Activated T-helper 17 cell treated with anti-CD3 and anti-CD28 coated beads, Interleukin-2, amount 50 U/mL, for 72 hours (primary cell): ENCODE measurements at regions not wholly inside any gene's neighbourhood (a gene's known extent, or its start where the extent isn't known, plus 50 kb on each side); places are given as distances from the start of the nearest gene placed in this dataset.
"Not testable (repeated sequence)": the region's sequence is repeated elsewhere in the genome, so short reads cannot be mapped to it uniquely, and the experiment has no call there.

ENCODE experiments used
- ATAC-seq: fragments of 150-1000 bp; cut with Tn5 transposase; replicated peaks from 2 replicates; pipeline ENCODE4 v1.10.0; 2021; ENCODE audit warnings: mild to moderate bottlenecking, moderate library complexity
- H3K27ac Mint-ChIP-seq: one replicate; pipeline ENCODE4 v1.8.0; 2022; ENCODE audit warnings: mixed read lengths
- H3K27me3 Mint-ChIP-seq: one replicate; pipeline ENCODE4 v1.8.0; 2022; ENCODE audit warnings: mixed read lengths
- H3K36me3 Mint-ChIP-seq: one replicate; pipeline ENCODE4 v1.8.0; 2022; ENCODE audit warnings: low read depth, mild to moderate bottlenecking, mixed read lengths
- H3K4me1 Mint-ChIP-seq: one replicate; pipeline ENCODE4 v1.8.0; 2022; ENCODE audit warnings: mixed read lengths
- H3K4me3 Mint-ChIP-seq: one replicate; pipeline ENCODE4 v1.8.0; 2022; ENCODE audit warnings: mild to moderate bottlenecking, mixed read lengths
- H3K9me3 Mint-ChIP-seq: one replicate; pipeline ENCODE4 v1.8.0; 2022; ENCODE audit warnings: mixed read lengths

DNA sequence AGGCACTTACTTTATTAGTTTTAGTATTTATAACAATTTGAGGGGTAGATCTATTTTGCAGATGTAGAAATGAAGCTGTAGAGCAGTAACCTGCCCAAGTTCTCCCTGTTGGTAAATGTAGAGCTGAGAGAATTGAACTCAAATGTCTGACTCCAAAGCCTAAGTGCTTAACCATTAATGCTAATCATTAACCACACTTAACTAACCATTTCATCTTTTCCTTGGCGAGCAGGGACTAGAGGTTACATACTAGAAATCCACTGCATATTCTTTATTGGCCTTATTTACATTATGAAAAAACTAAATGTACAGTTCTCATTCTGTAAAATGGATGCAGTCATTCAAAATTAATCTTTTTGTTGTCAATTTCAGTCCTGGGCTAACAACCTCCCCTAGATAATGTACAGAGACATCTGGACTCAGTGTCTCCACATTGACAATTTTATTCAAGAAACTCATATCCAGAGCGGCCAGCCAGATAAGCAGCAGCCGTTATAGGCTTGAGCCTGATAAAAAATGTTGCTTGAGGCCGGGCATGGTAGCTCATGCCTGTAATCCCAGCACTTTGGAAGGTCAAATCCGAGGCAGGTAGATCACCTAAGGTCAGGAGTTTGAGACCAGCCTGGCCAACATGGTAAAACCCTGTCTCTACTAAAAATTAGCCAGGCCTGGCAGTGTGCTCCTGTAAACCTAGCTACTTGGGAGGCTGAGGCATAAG lies 76.7 kb upstream of the PICALM start:
- H3K4me3 Mint-ChIP-seq: no peak overlapping the region
- H3K27me3 Mint-ChIP-seq: no peaks in the 10 kb centered on the region
- H3K4me1 Mint-ChIP-seq: peaks cover 27% of the 10 kb centered on the region
- no peak for ATAC-seq
- H3K9me3 Mint-ChIP-seq: no peaks in the 10 kb centered on the region
- no peak overlapping the region for H3K27ac Mint-ChIP-seq
- H3K36me3 Mint-ChIP-seq: no peaks in the 10 kb centered on the region

DNA sequence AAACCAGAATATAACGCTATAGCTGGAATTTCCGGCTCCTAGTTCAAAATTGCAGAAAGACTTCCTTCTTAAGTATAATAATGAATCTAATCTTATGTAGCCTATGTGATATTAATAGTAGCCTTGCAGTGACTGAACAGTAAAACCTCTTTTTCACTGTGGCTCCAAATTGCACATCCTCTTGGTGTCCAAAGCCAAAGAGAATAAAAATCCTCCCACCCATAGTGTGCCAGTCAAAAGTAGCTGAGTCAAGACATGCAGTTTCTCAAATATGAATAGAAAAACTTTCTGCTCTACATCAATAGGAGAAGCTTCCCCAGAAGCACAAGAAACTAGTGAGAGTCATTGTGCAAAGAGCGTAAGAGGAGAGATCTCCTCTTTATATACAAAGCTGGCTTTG lies 76.0 kb upstream of the PICALM start:
- peaks cover 27% of the 10 kb centered on the region for H3K4me1 Mint-ChIP-seq
- peak overlapping the region; percentile 11 for H3K27ac Mint-ChIP-seq
- no peaks in the 10 kb centered on the region for H3K9me3 Mint-ChIP-seq
- no peaks in the 10 kb centered on the region for H3K36me3 Mint-ChIP-seq
- no peaks in the 10 kb centered on the region for H3K27me3 Mint-ChIP-seq
- H3K4me3 Mint-ChIP-seq: peak overlapping the region; percentile 36
- ATAC-seq: no peak

DNA sequence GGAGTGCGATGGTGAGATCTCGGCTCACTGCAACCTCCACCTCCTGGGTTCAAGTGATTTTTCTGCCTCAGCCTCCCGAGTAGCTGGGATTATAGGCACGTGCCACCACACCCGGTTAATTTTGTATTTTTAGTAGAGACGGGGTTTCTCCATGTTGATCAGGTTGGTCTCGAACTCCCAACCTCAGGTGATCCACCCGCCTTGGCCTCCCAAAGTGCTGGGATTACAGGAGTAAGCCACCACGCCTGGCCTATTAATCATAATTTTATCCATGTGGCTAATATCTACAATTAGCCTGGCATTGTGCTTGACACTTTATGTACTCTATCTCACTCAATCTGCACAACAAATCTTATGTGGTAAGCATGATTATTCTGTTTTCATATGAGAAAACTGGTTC lies 75.2 kb upstream of the PICALM start:
- Mint-ChIP-seq H3K4me3 (peak overlapping the region; percentile 36), H3K4me1 (peaks cover 30% of the 10 kb centered on the region), H3K27ac (peak overlapping the region; percentile 11)
- not testable (repeated sequence) for ATAC-seq, H3K36me3 Mint-ChIP-seq, H3K27me3 Mint-ChIP-seq, H3K9me3 Mint-ChIP-seq

DNA sequence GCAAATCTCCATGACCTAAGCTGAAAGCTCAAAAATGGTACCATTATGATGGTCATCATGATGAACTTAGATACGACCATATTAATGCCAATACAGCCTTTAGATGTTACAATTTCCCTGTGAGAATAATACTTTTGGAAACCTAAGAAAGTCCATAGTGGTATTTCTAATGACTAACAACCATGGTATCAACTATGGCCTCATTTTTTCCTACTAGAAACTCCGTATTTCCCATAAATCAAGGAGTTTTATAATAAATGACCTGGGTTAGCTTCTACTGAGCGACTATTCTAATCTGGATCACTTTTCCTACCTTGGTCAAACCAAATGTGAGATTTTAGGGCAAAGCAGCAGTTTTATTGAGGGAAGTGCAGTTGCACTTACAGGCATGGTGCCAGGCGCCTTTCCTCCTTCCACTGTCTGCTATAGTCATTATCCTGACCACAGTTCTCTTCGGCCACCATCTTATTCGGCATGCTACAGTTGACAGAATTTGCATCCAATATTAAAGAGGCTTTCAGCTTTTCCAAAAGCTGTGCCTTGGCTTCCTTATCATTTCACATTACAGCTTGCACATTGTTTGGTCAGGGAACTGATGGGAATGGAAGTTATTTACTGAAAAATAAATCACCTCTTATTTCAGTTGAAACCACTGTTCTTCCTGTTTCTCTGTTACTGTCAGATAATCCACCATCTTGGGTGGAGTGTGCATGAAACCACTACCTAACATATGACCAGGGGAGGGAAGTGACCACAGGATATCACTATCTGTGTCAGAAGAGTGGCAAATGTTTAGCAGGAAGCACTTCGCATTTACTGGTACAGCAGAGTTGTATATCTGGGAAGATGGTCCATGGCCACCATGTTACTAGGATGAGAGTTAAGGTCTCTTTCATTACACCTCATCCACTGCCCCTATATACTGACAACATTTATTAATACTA lies 74.5 kb upstream of the PICALM start:
- H3K4me3 Mint-ChIP-seq: peak overlapping the region; percentile 31
- H3K4me1 Mint-ChIP-seq: peaks cover 35% of the 10 kb centered on the region
- H3K27me3 Mint-ChIP-seq: no peaks in the 10 kb centered on the region
- no peaks in the 10 kb centered on the region for H3K9me3 Mint-ChIP-seq
- peak; percentile 72 for ATAC-seq
- H3K36me3 Mint-ChIP-seq: no peaks in the 10 kb centered on the region
- peak overlapping the region; percentile 53 for H3K27ac Mint-ChIP-seq

DNA sequence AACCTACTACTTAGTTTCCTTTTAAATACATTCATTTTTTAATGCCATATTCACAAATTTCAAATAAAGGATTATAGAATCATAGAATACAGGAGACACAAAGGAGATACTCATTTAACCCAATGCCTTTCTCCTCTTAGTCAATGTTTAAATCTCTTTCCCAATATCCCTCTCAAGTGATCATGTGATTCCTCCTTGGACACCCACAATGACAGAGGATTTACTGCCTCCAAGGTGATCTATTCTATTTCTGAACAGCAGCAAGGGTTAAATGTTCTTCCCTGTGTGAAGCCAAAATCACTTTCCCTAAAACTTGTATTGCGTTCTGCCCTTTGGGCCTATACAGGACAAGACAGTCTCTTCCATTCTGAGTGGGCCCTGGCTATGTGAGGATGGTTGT lies 73.3 kb upstream of the PICALM start:
- Mint-ChIP-seq H3K4me3 (no peak overlapping the region), H3K27me3 (no peaks in the 10 kb centered on the region), H3K9me3 (no peaks in the 10 kb centered on the region), H3K27ac (no peak overlapping the region), H3K4me1 (peaks cover 35% of the 10 kb centered on the region), H3K36me3 (no peaks in the 10 kb centered on the region)
- no peak for ATAC-seq

DNA sequence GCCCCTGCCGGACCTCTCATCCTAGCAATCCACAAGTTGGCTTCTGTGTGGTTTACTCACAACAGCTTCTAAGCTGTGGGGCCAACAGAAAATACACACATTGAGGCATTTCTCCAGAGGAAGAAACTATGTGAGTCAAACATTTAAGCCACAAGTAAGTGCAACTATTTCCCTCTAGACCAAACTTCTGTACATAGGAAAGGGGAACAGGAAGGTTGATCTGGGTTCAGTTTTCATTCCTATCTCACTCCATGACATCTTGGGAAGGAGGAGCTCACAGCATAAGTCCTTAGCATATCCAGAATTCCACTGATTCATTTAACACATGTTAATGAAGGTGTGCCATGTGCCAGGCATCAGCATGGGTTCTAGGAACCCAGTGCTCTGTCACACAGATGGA lies 72.8 kb upstream of the PICALM start:
- H3K4me3 Mint-ChIP-seq: no peak overlapping the region
- H3K27ac Mint-ChIP-seq: peak overlapping the region; percentile 2
- H3K9me3 Mint-ChIP-seq: no peaks in the 10 kb centered on the region
- peaks cover 35% of the 10 kb centered on the region for H3K4me1 Mint-ChIP-seq
- ATAC-seq: peak; percentile 39
- no peaks in the 10 kb centered on the region for H3K36me3 Mint-ChIP-seq
- no peaks in the 10 kb centered on the region for H3K27me3 Mint-ChIP-seq

DNA sequence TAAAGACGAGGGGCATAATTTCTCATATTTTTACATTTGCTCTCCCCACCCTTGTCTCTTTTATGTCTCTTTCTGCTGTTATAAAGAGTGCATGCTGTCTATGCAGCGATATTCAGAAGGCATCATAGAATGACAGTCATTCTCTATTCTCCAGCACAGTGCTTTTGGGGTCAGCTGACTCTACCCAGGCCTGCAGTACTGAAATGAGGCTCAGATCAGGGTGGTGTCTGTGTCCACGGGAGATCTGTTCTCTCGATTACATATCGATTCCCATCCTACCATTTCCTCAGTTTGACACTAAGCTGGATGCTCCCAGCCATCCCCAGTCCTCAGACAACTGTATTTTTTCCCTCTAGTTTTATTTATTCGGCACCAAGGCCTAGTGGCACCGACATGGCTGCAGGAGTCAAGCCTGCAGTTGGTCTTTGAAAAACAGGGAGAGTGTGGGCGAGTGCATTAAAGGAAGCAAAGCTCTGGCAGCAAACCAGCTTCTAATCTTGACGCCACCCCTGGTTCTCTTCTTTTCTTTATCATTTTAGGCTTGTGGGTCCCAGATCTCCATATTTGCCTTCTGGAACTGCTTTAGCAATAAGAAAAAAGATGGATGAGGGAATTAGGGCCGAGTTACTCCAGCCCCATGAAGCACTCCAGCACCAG lies 71.6 kb upstream of the PICALM start:
- ATAC-seq: no peak
- no peaks in the 10 kb centered on the region for H3K36me3 Mint-ChIP-seq
- H3K27ac Mint-ChIP-seq: peak overlapping the region; percentile 14

DNA sequence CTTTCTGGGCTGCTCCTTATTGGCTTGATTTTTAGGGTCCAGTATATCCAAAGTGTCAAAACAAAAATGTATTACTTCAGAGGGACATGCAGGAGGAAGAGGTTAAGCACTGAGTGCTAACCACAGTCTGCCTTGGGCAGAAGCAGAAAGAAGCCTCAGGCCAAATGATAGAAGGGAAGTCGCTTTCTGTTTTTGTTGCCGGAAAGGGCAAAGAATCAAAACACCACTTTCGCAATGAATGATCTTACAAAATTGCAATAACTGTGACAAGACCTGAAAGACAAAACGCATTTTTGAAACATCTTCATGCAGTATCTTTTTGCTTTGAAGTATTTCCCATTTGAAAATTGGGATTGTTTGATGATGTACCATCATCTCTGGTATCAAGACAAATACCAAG lies 70.1 kb upstream of the PICALM start:
- peak overlapping the region; percentile 58 for H3K4me3 Mint-ChIP-seq
- H3K36me3 Mint-ChIP-seq: no peaks in the 10 kb centered on the region
- peak; percentile 84 for ATAC-seq
- H3K27me3 Mint-ChIP-seq: no peaks in the 10 kb centered on the region
- H3K27ac Mint-ChIP-seq: peak overlapping the region; percentile 76
- H3K9me3 Mint-ChIP-seq: no peaks in the 10 kb centered on the region
- peaks cover 30% of the 10 kb centered on the region for H3K4me1 Mint-ChIP-seq

More for the DNA sequence above, 71.6 kb upstream of the PICALM start:
- H3K4me1 Mint-ChIP-seq: peaks cover 35% of the 10 kb centered on the region
- H3K4me3 Mint-ChIP-seq: peak overlapping the region; percentile 10
- no peaks in the 10 kb centered on the region for H3K27me3 Mint-ChIP-seq
- no peaks in the 10 kb centered on the region for H3K9me3 Mint-ChIP-seq

DNA sequence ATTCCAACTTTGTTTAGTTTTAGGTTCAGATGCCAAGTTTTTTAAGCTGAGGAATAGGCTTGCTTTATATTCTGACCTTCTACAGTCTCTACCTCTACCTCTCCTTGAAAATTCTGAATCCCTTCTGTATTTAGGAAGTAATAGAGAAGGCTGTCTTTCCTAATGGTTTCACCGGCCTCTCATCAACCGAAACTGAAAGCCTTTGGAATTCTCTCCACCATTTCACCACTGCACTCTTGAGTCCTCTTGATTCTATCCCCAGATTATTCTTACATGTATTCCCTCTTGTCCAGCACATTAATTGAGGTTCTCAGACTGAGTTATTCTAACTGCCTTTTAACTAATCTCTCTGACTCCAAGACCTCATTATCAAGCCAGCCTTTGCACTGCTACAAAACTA lies 67.7 kb upstream of the PICALM start:
- Mint-ChIP-seq H3K4me1 (peaks cover 14% of the 10 kb centered on the region), H3K27me3 (no peaks in the 10 kb centered on the region), H3K4me3 (no peak overlapping the region), H3K36me3 (no peaks in the 10 kb centered on the region), H3K27ac (no peak overlapping the region), H3K9me3 (no peaks in the 10 kb centered on the region)
- no peak for ATAC-seq

DNA sequence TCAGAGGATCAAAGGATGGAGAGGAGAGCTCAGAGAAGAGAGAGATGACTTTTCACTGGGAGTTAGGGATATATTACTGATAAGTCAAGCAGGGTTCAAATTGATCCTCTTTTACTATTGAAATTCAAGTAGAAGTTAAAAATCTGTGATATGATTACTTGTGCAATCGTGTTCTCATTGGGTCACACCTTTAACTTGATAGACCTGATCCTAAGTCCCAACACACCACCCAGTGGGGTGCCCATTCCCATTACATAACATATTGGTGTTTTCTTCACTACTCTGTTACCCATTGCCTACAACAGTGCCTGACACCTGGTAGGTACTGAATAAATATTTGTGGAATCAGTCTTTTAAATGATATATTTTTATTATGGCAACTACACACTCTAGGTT lies 66.4 kb upstream of the PICALM start:
- Mint-ChIP-seq H3K4me1 (peaks cover 9% of the 10 kb centered on the region), H3K9me3 (no peaks in the 10 kb centered on the region), H3K36me3 (no peaks in the 10 kb centered on the region), H3K4me3 (no peak overlapping the region), H3K27me3 (no peaks in the 10 kb centered on the region), H3K27ac (no peak overlapping the region)
- no peak for ATAC-seq

DNA sequence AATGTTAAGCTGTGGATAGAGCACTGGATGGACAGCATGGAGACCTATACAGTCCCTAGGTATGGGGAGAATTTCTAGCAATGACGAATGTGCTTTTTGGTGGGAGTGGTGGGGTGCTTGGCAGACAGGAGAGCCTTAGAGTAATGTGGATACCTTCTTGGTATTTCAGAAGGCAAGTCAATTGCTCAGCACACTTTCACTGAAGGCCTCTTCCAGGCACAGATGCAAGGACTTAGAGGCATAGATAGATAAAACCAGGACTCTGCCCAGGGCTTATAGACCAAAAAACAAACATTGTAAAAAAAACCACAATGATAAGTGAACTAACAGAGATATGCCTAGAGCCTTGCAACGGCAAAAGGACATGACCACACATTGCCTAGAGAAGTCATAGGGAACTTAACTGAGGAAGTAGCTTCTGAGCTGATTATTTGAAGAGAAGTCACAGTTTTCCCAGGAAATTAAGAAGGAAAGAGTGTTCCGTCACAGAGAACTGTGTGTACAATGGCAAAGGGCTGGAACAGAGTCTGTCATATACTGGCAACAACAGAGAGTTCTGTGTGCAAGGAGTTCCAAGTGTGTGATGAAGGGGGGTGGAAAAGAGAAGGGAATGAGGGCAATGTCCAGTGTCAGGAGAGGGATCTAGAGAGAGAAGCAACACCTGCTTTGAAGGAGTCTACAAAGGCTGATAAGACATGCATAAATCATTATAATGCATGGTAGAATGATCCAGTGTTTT lies 65.9 kb upstream of the PICALM start:
- Mint-ChIP-seq H3K36me3 (no peaks in the 10 kb centered on the region), H3K4me3 (no peak overlapping the region), H3K27me3 (no peaks in the 10 kb centered on the region), H3K9me3 (no peaks in the 10 kb centered on the region), H3K27ac (no peak overlapping the region), H3K4me1 (peaks cover 9% of the 10 kb centered on the region)
- ATAC-seq: no peak

DNA sequence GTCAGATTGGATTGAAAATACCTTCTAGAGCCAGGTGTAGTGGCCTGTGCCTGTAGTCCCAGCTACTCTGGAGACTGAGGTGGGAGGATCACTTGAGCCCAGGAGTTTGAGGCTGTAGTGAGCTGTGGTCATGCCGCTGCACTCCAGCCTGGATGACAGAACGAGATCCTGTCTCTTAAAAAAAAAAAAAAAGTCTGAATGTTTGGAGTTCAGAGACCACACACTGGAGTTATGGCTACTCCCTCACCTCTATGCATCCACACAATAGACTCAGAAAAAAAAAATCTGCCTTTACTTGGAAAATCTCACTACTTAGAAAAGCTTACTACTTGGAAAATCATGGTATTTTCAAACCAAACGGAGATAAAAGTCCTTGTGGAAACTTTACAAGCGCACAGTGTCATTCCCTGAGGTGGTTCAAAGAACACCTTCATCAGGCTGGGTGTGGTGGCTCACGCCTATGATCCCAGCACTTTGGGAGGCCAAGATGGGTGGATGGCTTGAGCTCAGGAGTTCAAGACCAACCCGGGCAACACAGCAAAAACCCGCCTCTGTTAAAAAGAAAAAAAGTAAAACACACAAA lies 63.9 kb upstream of the PICALM start:
- Mint-ChIP-seq H3K9me3 (no peaks in the 10 kb centered on the region), H3K4me1 (no peaks in the 10 kb centered on the region), H3K36me3 (no peaks in the 10 kb centered on the region), H3K27ac (no peak overlapping the region), H3K4me3 (no peak overlapping the region), H3K27me3 (no peaks in the 10 kb centered on the region)
- no peak for ATAC-seq

DNA sequence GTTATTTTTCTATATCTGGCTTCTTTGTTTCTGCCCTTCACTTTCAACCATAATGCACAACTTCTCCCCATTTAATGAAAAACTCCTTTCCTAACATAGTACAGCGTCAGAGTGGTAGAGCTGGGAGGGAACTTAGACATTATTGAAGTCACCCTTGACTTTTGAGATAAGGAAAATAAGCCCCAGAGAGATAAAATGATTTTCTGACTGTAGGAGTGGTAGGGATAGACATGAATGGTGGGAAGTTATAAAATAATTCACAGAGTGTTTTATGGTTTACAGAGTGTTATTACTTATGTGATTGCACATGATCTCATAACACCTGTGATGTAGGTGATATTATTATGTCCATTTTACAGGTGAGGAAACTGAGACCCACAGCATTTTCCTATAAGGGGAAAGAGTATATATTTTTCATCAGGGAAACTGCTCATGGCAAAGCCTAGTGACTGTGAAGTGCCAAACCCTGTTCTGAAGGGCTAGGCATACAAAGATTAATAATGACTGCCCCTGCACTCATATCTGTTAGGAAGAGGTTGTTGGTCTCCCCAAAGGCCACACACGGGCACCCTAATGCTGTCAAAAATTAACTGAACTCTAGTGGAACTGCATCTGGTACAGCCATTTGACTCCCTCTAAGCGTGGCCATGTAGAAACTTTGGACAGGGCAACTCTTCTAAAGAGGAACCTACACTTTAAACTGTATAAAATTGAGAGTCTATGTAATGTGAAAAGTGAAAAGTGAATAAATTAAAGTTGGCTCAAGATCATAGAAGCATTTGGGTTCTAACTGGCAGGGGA lies 61.1 kb upstream of the PICALM start:
- no peak overlapping the region for H3K27ac Mint-ChIP-seq
- no peak overlapping the region for H3K4me3 Mint-ChIP-seq
- H3K9me3 Mint-ChIP-seq: no peaks in the 10 kb centered on the region
- no peak for ATAC-seq
- no peaks in the 10 kb centered on the region for H3K36me3 Mint-ChIP-seq
- no peaks in the 10 kb centered on the region for H3K27me3 Mint-ChIP-seq
- H3K4me1 Mint-ChIP-seq: peaks cover under 1% of the 10 kb centered on the region
